ENCODE measurements at regions not wholly inside any gene's neighbourhood (a gene's known extent, or its start where the extent isn't known, plus 50 kb on each side); places are given as distances from the start of the nearest gene placed in this dataset.

- TF ChIP-seq CTCF (IDR thresholded peaks at IDR 0.05; ENCODE audit: low read depth, low read length) = no peak
- TF ChIP-seq EZH2phosphoT487 (IDR thresholded peaks at IDR 0.05; ENCODE audit: low read depth) = no peak
Observed at GRCh38 chr17:77681861-77682260, 276.6 kb upstream of the TNRC6C start.

All from OCI-LY3 (cell line).